PC-3 (cell line): ENCODE measurements at regions not wholly inside any gene's neighbourhood (a gene's known extent, or its start where the extent isn't known, plus 50 kb on each side); places are given as distances from the start of the nearest gene placed in this dataset.

Source experiments
- ATAC-seq: fragments of 200-7000 bp; cut with Tn5 transposase; 2 replicates; pipeline ENCODE4 v1.9.1; 2020; ENCODE audit warnings: mild to moderate bottlenecking, moderate library complexity
- BruUV-seq: library from RNA; stranded (reverse); fragments of 400-500 nt; replicated peaks from 2 replicates; lab custom pipeline; 2021; lab: Mats Ljungman, UMichigan
- CTCF ChIA-PET: fragments of 300-600 bp; sonication (Branson Sonifier 250); formaldehyde crosslinking; loops from one replicate; lab custom pipeline; 2022; ENCODE audit warnings: antibody characterized with exemption; lab: Charles Lee
- POLR2A ChIA-PET: fragments of 300-600 bp; sonication (Branson Sonifier 250); formaldehyde crosslinking; loops from one replicate; lab custom pipeline; 2022; ENCODE audit warnings: antibody characterized with exemption; ENCODE audit not compliant: unreplicated experiment; lab: Charles Lee
- DNase-seq: peaks from one replicate; pipeline ENCODE4 v3.0.0-alpha.2; 2015
- H2AFZ ChIP-seq: fragments of 300-600 bp; sonication (generic); 2 replicates; pipeline ENCODE4 v1.6.0; 2016; ENCODE audit warnings: antibody characterized with exemption, low read length
- H3F3A ChIP-seq: fragments of 300-600 bp; sonication (generic); one replicate; pipeline ENCODE4 v1.6.0; 2017; ENCODE audit warnings: antibody characterized with exemption, low read length, control low read depth, mild to moderate bottlenecking; ENCODE audit not compliant: unreplicated experiment
- H3K27ac ChIP-seq: fragments of 300-600 bp; sonication (generic); 2 replicates; pipeline ENCODE4 v1.5.1; 2016; ENCODE audit warnings: mild to moderate bottlenecking, low read length
- H3K27me3 ChIP-seq: fragments of 300-600 bp; sonication (generic); 2 replicates; pipeline ENCODE4 v1.6.1; 2016; ENCODE audit warnings: low read length, mixed read lengths
- H3K36me3 ChIP-seq: fragments of 300-600 bp; sonication (generic); 2 replicates; pipeline ENCODE4 v1.6.1; 2016; ENCODE audit warnings: low read depth, mixed run types, low read length, mixed read lengths
- H3K4me1 ChIP-seq: fragments of 300-600 bp; sonication (generic); 2 replicates; pipeline ENCODE4 v1.5.1; 2016; ENCODE audit warnings: low read length; ENCODE audit not compliant: insufficient read depth
- H3K4me2 ChIP-seq: fragments of 300-600 bp; sonication (generic); 2 replicates; pipeline ENCODE4 v1.6.0; 2016; ENCODE audit warnings: low read length
- H3K4me3 ChIP-seq: fragments of 300-600 bp; sonication (generic); 2 replicates; pipeline ENCODE4 v1.5.1; 2016; ENCODE audit warnings: mild to moderate bottlenecking, low read length, mixed read lengths
- H3K79me2 ChIP-seq: fragments of 300-600 bp; sonication (generic); 2 replicates; pipeline ENCODE4 v1.6.1; 2017; ENCODE audit warnings: low read length, mixed read lengths
- H3K9ac ChIP-seq: fragments of 300-600 bp; sonication (generic); 2 replicates; pipeline ENCODE4 v1.6.0; 2016; ENCODE audit warnings: mild to moderate bottlenecking, low read length
- H3K9me2 ChIP-seq: fragments of 300-600 bp; sonication (generic); replicated peaks from 2 replicates; pipeline ENCODE4 v1.6.1; 2016; ENCODE audit warnings: mixed run types, low read length, mixed read lengths
- H3K9me3 ChIP-seq: fragments of 300-600 bp; sonication (generic); 2 replicates; pipeline ENCODE4 v1.6.1; 2016; ENCODE audit warnings: low read length, mixed read lengths
- H4K20me1 ChIP-seq: fragments of 300-600 bp; sonication (generic); 2 replicates; pipeline ENCODE4 v1.6.1; 2016; ENCODE audit warnings: low read length, mixed read lengths
- EZH2 ChIP-seq: fragments of 300-600 bp; sonication (generic); IDR thresholded peaks from one replicate; pipeline ENCODE4 v1.6.1; 2017; ENCODE audit warnings: antibody characterized with exemption, mild to moderate bottlenecking, low read length; ENCODE audit not compliant: unreplicated experiment
- EZH2phosphoT487 ChIP-seq: fragments of 300-600 bp; sonication (generic); IDR thresholded peaks from 2 replicates; pipeline ENCODE4 v1.6.1; 2018; ENCODE audit warnings: mild to moderate bottlenecking, antibody characterized with exemption, low read length, borderline replicate concordance
- intact Hi-C: fragments of 100-400 bp; cut with micrococcal nuclease; formaldehyde crosslinking; loops from 2 replicates; pipeline ENCODE4 v1.9.0; 2023
- TF ChIP-seq, protein P1 (sequence below): fragments of 300-600 bp; sonication (generic); conservative IDR thresholded peaks from 2 replicates; pipeline ENCODE4 v1.5.1; 2017; ENCODE audit warnings: antibody characterized with exemption, low read depth, mild to moderate bottlenecking, low read length

GRCh38 chr21:27511233-27511632 lies 544.3 kb upstream of the ADAMTS5 start:
- H3K4me2 ChIP-seq: no peak overlapping the region
- H3K9me3 ChIP-seq: peaks cover 6% of the 10 kb centered on the region; the same call in 1 of the 2 replicates
- intact Hi-C loops: no loop called here
- no peak for TF ChIP-seq EZH2phosphoT487
- TF ChIP-seq, protein P1, sequence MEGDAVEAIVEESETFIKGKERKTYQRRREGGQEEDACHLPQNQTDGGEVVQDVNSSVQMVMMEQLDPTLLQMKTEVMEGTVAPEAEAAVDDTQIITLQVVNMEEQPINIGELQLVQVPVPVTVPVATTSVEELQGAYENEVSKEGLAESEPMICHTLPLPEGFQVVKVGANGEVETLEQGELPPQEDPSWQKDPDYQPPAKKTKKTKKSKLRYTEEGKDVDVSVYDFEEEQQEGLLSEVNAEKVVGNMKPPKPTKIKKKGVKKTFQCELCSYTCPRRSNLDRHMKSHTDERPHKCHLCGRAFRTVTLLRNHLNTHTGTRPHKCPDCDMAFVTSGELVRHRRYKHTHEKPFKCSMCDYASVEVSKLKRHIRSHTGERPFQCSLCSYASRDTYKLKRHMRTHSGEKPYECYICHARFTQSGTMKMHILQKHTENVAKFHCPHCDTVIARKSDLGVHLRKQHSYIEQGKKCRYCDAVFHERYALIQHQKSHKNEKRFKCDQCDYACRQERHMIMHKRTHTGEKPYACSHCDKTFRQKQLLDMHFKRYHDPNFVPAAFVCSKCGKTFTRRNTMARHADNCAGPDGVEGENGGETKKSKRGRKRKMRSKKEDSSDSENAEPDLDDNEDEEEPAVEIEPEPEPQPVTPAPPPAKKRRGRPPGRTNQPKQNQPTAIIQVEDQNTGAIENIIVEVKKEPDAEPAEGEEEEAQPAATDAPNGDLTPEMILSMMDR: no peak
- TF ChIP-seq EZH2: no peak
- H3K79me2 ChIP-seq: no peaks in the 10 kb centered on the region
- ChIA-PET POLR2A (no interaction called here), CTCF (no interaction called here)
- H3K27me3 ChIP-seq: no peaks in the 10 kb centered on the region
- H3K4me1 ChIP-seq: no peaks in the 10 kb centered on the region
- H4K20me1 ChIP-seq: no peaks in the 10 kb centered on the region
- H3K4me3 ChIP-seq: no peak overlapping the region
- H3K9me2 ChIP-seq: no peaks in the 10 kb centered on the region
- no TSS peak for BruUV-seq
- no peak overlapping the region for H3K9ac ChIP-seq
- H3K27ac ChIP-seq: no peak overlapping the region
- no peak for DNase-seq
- ATAC-seq: no peak
- no peak overlapping the region for H2AFZ ChIP-seq
- H3F3A ChIP-seq: no peaks in the 10 kb centered on the region
- no peaks in the 10 kb centered on the region for H3K36me3 ChIP-seq

GRCh38 chr21:27507695-27508094 lies 540.8 kb upstream of the ADAMTS5 start:
- no peak overlapping the region for H3K9ac ChIP-seq
- H3K9me2 ChIP-seq: no peaks in the 10 kb centered on the region
- H3K4me1 ChIP-seq: no peaks in the 10 kb centered on the region
- TF ChIP-seq EZH2 (no peak), EZH2phosphoT487 (no peak)
- TF ChIP-seq, protein P1: no peak
- H2AFZ ChIP-seq: no peak overlapping the region
- no peaks in the 10 kb centered on the region for H3F3A ChIP-seq
- H3K27me3 ChIP-seq: no peaks in the 10 kb centered on the region
- ATAC-seq: no peak
- ChIA-PET CTCF (no interaction called here), POLR2A (no interaction called here)
- no peaks in the 10 kb centered on the region for H3K36me3 ChIP-seq
- no peaks in the 10 kb centered on the region for H4K20me1 ChIP-seq
- BruUV-seq: no TSS peak
- H3K27ac ChIP-seq: no peak overlapping the region
- intact Hi-C loops: no loop called here
- no peaks in the 10 kb centered on the region for H3K79me2 ChIP-seq
- no peak overlapping the region for H3K4me3 ChIP-seq
- H3K9me3 ChIP-seq: 0 out of 2 replicates have a peak, but pooled peaks cover 5% of the 10 kb centered on the region
- DNase-seq: no peak
- H3K4me2 ChIP-seq: no peak overlapping the region

DNA sequence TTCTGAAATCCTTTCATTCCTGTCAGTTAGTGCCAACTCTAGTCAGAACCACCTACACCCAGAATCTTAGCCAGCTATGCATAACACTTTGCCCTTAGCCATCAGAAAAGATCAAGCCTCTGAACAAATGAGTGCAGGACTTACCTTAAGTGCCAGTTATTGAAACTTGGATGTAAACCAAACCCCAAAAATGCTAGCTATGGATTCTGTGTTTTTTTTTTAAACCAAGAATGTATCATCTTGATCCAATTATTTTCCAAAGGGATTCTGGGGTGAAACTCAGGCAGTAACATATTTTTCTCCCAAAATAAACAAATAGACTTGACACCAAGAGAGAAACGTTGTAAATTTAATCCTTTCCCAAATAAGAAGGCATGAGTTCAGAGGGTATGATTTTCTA lies 538.6 kb upstream of the ADAMTS5 start:
- ATAC-seq: no peak

More for the DNA sequence above, 538.6 kb upstream of the ADAMTS5 start:
- Histone ChIP-seq H2AFZ (no peak overlapping the region), H3K9me2 (no peaks in the 10 kb centered on the region), H3K36me3 (no peaks in the 10 kb centered on the region), H3K4me3 (no peak overlapping the region), H3K79me2 (no peaks in the 10 kb centered on the region), H3K9ac (no peak overlapping the region), H3K9me3 (0 out of 2 replicates have a peak, but pooled peaks cover 5% of the 10 kb centered on the region), H3K27me3 (no peaks in the 10 kb centered on the region), H3F3A (no peaks in the 10 kb centered on the region), H3K4me1 (no peaks in the 10 kb centered on the region), H4K20me1 (no peaks in the 10 kb centered on the region), H3K27ac (no peak overlapping the region), H3K4me2 (no peak overlapping the region)
- POLR2A ChIA-PET: no interaction called here
- DNase-seq: no peak
- BruUV-seq: no TSS peak
- CTCF ChIA-PET: no interaction called here
- intact Hi-C loops: no loop called here
- TF ChIP-seq EZH2phosphoT487: no peak
- TF ChIP-seq EZH2: no peak
- TF ChIP-seq, protein P1: no peak
